Neuronal stem cell (in vitro differentiated cells): ENCODE measurements at regions not wholly inside any gene's neighbourhood (a gene's known extent, or its start where the extent isn't known, plus 50 kb on each side); places are given as distances from the start of the nearest gene placed in this dataset.

Experiments
- DNase-seq: peaks from one replicate; pipeline ENCODE4 v3.0.0-alpha.2; 2013; ENCODE audit warnings: low spot score
- H2AFZ ChIP-seq: one replicate; pipeline ENCODE4 v1.6.1; 2013; ENCODE audit warnings: mild to moderate bottlenecking, low read length, inconsistent platforms
- H2AK5ac ChIP-seq: 2 replicates; pipeline ENCODE4 v1.6.1; 2013; ENCODE audit warnings: low read depth, mild to moderate bottlenecking, inconsistent platforms, low read length, moderate library complexity, mixed read lengths
- H2BK120ac ChIP-seq: 2 replicates; pipeline ENCODE4 v1.6.1; 2013; ENCODE audit warnings: low read depth, mild to moderate bottlenecking, inconsistent platforms, low read length, moderate library complexity, mixed read lengths
- H2BK12ac ChIP-seq: one replicate; pipeline ENCODE4 v1.6.1; 2013; ENCODE audit warnings: low read length, inconsistent platforms
- H2BK15ac ChIP-seq: 2 replicates; pipeline ENCODE4 v1.6.1; 2013; ENCODE audit warnings: mild to moderate bottlenecking, low read length, inconsistent platforms, mixed read lengths
- H2BK5ac ChIP-seq: one replicate; pipeline ENCODE4 v1.6.1; 2013; ENCODE audit warnings: inconsistent platforms, mild to moderate bottlenecking, low read length, moderate library complexity
- H3K14ac ChIP-seq: one replicate; pipeline ENCODE4 v1.6.1; 2013; ENCODE audit warnings: low read length, inconsistent platforms
- H3K18ac ChIP-seq: 2 replicates; pipeline ENCODE4 v1.6.1; 2013; ENCODE audit warnings: low read length, inconsistent platforms
- H3K23ac ChIP-seq: 2 replicates; pipeline ENCODE4 v1.6.1; 2013; ENCODE audit warnings: low read depth, mild to moderate bottlenecking, mixed read lengths, low read length, inconsistent platforms; ENCODE audit not compliant: poor library complexity
- H3K27ac ChIP-seq: replicated peaks from 3 replicates; pipeline ENCODE4 v1.5.1; 2013; ENCODE audit warnings: low read length, inconsistent platforms
- H3K27me3 ChIP-seq, 3 experiments: 2 replicates each; pipeline ENCODE4 v1.6.1; 2013; ENCODE audit warnings: low read length in 3 of 3, mild to moderate bottlenecking in 2 of 3, inconsistent platforms in 1 of 3, low read depth in 1 of 3, mixed read lengths in 1 of 3, moderate library complexity in 1 of 3; ENCODE audit not compliant: control insufficient read depth in 3 of 3, insufficient read depth in 3 of 3
- H3K36me3 ChIP-seq, 2 donors: replicated peaks in 1 of 2; 2 replicates each; pipeline ENCODE4 v1.6.1; 2013; ENCODE audit warnings: low read length in 2 of 2; ENCODE audit not compliant: control insufficient read depth in 2 of 2, insufficient read depth in 2 of 2
- H3K4ac ChIP-seq: 2 replicates; pipeline ENCODE4 v1.6.1; 2013; ENCODE audit warnings: inconsistent platforms, mild to moderate bottlenecking, low read length, moderate library complexity
- H3K4me1 ChIP-seq, 2 donors: 1 replicate in 1 of 2; 2 replicates in 1 of 2; pipeline ENCODE4 v1.6.1; 2013; ENCODE audit warnings: low read length in 2 of 2, low read depth in 1 of 2; ENCODE audit not compliant: control insufficient read depth in 2 of 2, insufficient read depth in 1 of 2
- H3K4me2 ChIP-seq: one replicate; pipeline ENCODE4 v1.6.1; 2013; ENCODE audit warnings: mild to moderate bottlenecking, low read length, inconsistent platforms; ENCODE audit not compliant: insufficient read depth, poor library complexity, severe bottlenecking
- H3K4me3 ChIP-seq, 2 donors: 2 replicates each; pipeline ENCODE4 v1.5.1; 2013; ENCODE audit warnings: low read length in 2 of 2, mild to moderate bottlenecking in 2 of 2, inconsistent platforms in 1 of 2, moderate library complexity in 1 of 2
- H3K79me1 ChIP-seq: one replicate; pipeline ENCODE4 v1.6.1; 2013; ENCODE audit warnings: low read depth, mild to moderate bottlenecking, inconsistent platforms, low read length, moderate library complexity
- H3K9ac ChIP-seq: one replicate; pipeline ENCODE4 v1.6.1; 2013; ENCODE audit warnings: mild to moderate bottlenecking, low read depth, low read length, inconsistent platforms; ENCODE audit not compliant: poor library complexity
- H3K9me3 ChIP-seq, 2 donors: replicated peaks in 1 of 2; 2 replicates each; pipeline versions ENCODE3 to v1.6.1; 2013; ENCODE audit warnings: low read length in 2 of 2, mild to moderate bottlenecking in 2 of 2, inconsistent platforms in 1 of 2, low read depth in 1 of 2, mixed read lengths in 1 of 2, moderate library complexity in 1 of 2; ENCODE audit not compliant: control insufficient read depth in 2 of 2, insufficient read depth in 1 of 2
- H4K8ac ChIP-seq: one replicate; pipeline ENCODE4 v1.6.1; 2013; ENCODE audit warnings: low read depth, mild to moderate bottlenecking, inconsistent platforms, low read length, moderate library complexity
- H4K91ac ChIP-seq: one replicate; pipeline ENCODE4 v1.6.1; 2013; ENCODE audit warnings: low read length, low read depth, mild to moderate bottlenecking, inconsistent platforms; ENCODE audit not compliant: poor library complexity
- WGBS, 2 donors: extraction: QIAGEN DNeasy Blood & Tissue Kit; methylation state at CpG; one replicate each; pipeline ENCODE4 v1.1.7; 2013; ENCODE audit warnings: missing lambda C conversion rate in 2 of 2, mixed read lengths in 1 of 2; ENCODE audit not compliant: insufficient read length in 2 of 2, insufficient replicate concordance in 1 of 2; ENCODE audit errors: extremely low coverage in 2 of 2; 5-methylcytosine and 5-hydroxymethylcytosine counted together

GRCh38 chrX:120768254-120768653, 107.4 kb downstream of the CT47B1 start:
- no peak overlapping the region for H4K8ac ChIP-seq
- H3K4me3 ChIP-seq = no peak overlapping the region
- H3K36me3 ChIP-seq = no peaks in the 10 kb centered on the region
- H3K14ac ChIP-seq = no peak overlapping the region
- no peak overlapping the region for H3K4me2 ChIP-seq
- no peak overlapping the region for H2AFZ ChIP-seq
- no peaks in the 10 kb centered on the region for H3K9me3 ChIP-seq
- H2BK12ac ChIP-seq = no peak overlapping the region
- no peak overlapping the region for H3K18ac ChIP-seq
- H2BK120ac ChIP-seq = no peak overlapping the region
- H3K4me1 ChIP-seq = peaks cover 0 to 1% of the 10 kb centered on the region in 2 donors
- DNase-seq = no peak
- H3K27ac ChIP-seq = no peak overlapping the region
- peaks cover 0 to 4% (median 0%) of the 10 kb centered on the region in 3 experiments for H3K27me3 ChIP-seq
- H4K91ac ChIP-seq = no peak overlapping the region
- H3K23ac ChIP-seq = no peak overlapping the region
- no peak overlapping the region for H2AK5ac ChIP-seq
- no peak overlapping the region for H2BK15ac ChIP-seq
- no peak overlapping the region for H2BK5ac ChIP-seq
- H3K4ac ChIP-seq = no peak overlapping the region
- no peaks in the 10 kb centered on the region for H3K79me1 ChIP-seq
- WGBS, 2 donors = no CpG with 5 or more reads among the region's 1 CpG
- no peak overlapping the region for H3K9ac ChIP-seq

DNA sequence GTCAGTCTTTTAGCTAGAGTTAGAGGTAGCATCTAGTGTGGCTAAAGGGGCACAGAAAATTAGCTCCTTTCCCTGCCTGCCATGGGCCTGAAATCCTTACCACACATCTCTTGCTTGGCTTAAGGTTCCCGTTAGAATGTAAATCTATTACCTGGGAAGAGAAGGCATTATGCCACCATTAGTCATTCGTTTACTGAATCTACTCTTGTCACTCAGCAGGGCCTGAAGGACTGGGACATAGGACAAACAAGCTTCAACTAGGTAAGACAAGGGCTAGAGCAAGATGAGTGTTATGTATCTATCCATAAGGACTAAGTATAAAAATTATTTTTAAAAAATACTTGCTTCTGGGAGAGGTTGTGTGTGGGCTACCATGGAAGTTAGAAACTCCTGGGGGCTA, 112.4 kb downstream of the CT47B1 start:
- DNase-seq = no peak
- Histone ChIP-seq H2AFZ (no peak overlapping the region), H2BK15ac (no peak overlapping the region), H3K4me2 (no peak overlapping the region), H3K4me1 (no peaks in the 10 kb centered on the region), H2BK5ac (no peak overlapping the region), H3K23ac (no peak overlapping the region), H3K27ac (no peak overlapping the region), H3K14ac (no peak overlapping the region), H2AK5ac (no peak overlapping the region), H3K9ac (no peak overlapping the region), H3K4me3 (no peak overlapping the region), H3K4ac (no peak overlapping the region), H3K36me3 (no peaks in the 10 kb centered on the region), H4K91ac (no peak overlapping the region), H3K27me3 (no peaks in the 10 kb centered on the region), H3K9me3 (no peaks in the 10 kb centered on the region), H2BK120ac (no peak overlapping the region), H2BK12ac (no peak overlapping the region), H3K18ac (no peak overlapping the region), H3K79me1 (no peaks in the 10 kb centered on the region), H4K8ac (no peak overlapping the region)
- WGBS, 2 donors = no CpG with 5 or more reads among the region's 2 CpGs

DNA sequence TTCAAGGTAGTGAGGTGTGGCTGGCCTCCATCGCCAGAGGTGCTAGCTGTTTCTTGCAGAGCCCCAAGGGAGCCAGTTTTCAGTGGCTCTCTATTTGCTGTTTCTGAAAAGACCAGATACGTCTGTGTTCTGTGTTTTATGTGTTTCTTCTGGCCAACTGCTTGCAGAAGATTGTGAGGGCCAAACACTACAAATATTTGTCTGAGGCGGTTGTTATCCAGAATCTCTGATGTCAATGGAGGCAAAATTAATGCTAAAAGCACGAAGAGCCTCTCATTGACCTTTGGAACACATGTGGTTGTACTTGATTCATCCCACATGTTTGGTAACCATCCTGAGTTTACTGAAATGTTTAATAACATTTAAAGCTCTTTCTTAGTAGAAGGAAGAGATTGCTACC, 113.9 kb downstream of the CT47B1 start:
- DNase-seq = no peak
- no peak overlapping the region for H3K23ac ChIP-seq
- H2BK12ac ChIP-seq = no peak overlapping the region
- H2AFZ ChIP-seq = no peak overlapping the region
- H4K91ac ChIP-seq = no peak overlapping the region
- no peak overlapping the region for H2BK120ac ChIP-seq
- H3K4me3 ChIP-seq = no peak overlapping the region
- H2AK5ac ChIP-seq = no peak overlapping the region
- H2BK5ac ChIP-seq = no peak overlapping the region
- no peaks in the 10 kb centered on the region for H3K4me1 ChIP-seq
- no peaks in the 10 kb centered on the region for H3K79me1 ChIP-seq
- H3K36me3 ChIP-seq = no peaks in the 10 kb centered on the region
- no peaks in the 10 kb centered on the region for H3K9me3 ChIP-seq
- H4K8ac ChIP-seq = no peak overlapping the region
- no peak overlapping the region for H3K14ac ChIP-seq
- no peaks in the 10 kb centered on the region for H3K27me3 ChIP-seq
- H3K27ac ChIP-seq = no peak overlapping the region
- H3K4ac ChIP-seq = no peak overlapping the region
- no peak overlapping the region for H3K4me2 ChIP-seq
- no peak overlapping the region for H3K9ac ChIP-seq
- no peak overlapping the region for H2BK15ac ChIP-seq
- H3K18ac ChIP-seq = no peak overlapping the region
- WGBS, 2 donors = no CpG with 5 or more reads among the region's 4 CpGs

GRCh38 chrX:120759685-120760084, 116.0 kb downstream of the CT47B1 start:
- H3K9me3 ChIP-seq = no peaks in the 10 kb centered on the region
- no peak overlapping the region for H3K23ac ChIP-seq
- no peaks in the 10 kb centered on the region for H3K36me3 ChIP-seq
- no peak overlapping the region for H3K4me3 ChIP-seq
- H3K27me3 ChIP-seq = peaks cover 0 to 2% (median 0%) of the 10 kb centered on the region in 3 experiments
- no peaks in the 10 kb centered on the region for H3K79me1 ChIP-seq
- no peak overlapping the region for H2BK5ac ChIP-seq
- no peak overlapping the region for H3K14ac ChIP-seq
- H3K4ac ChIP-seq = no peak overlapping the region
- H3K4me2 ChIP-seq = no peak overlapping the region
- H2BK15ac ChIP-seq = no peak overlapping the region
- no peak overlapping the region for H2BK120ac ChIP-seq
- H2BK12ac ChIP-seq = no peak overlapping the region
- H3K9ac ChIP-seq = no peak overlapping the region
- DNase-seq = no peak
- no peak overlapping the region for H3K27ac ChIP-seq
- no peak overlapping the region for H4K91ac ChIP-seq
- no CpG with 5 or more reads among the region's 1 CpG for WGBS, 2 donors
- H4K8ac ChIP-seq = no peak overlapping the region
- H3K18ac ChIP-seq = no peak overlapping the region
- H2AFZ ChIP-seq = no peak overlapping the region
- no peak overlapping the region for H2AK5ac ChIP-seq
- no peaks in the 10 kb centered on the region for H3K4me1 ChIP-seq
